ENCODE measurements at regions not wholly inside any gene's neighbourhood (a gene's known extent, or its start where the extent isn't known, plus 50 kb on each side); places are given as distances from the start of the nearest gene placed in this dataset.
"Not testable (repeated sequence)": the region's sequence is repeated elsewhere in the genome, so short reads cannot be mapped to it uniquely, and the experiment has no call there.

DNA sequence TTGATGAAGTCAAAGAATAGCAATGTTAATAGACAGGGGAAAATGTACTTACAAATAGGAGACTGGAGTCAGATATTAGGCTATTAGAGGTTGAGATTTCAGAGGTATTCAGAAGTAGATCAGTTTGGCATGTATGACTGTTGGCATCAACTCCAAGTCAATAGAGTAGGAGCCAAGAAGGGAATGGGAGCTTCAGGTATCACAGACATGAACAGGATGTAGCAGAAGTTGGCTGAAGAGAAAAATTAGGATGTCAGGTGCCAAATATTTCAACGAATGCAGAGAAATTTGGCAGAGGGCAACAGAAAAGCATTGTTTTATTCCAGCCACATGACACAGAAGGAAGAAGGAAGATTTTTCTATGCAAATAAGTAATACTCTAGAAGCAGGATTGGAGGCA lies 69.7 kb downstream of the GLYATL1 start:
- H3K27ac ChIP-seq (ENCODE audit: low read depth, low read length): no peak overlapping the region
- H3K4me3 ChIP-seq (ENCODE audit: low read depth, low read length): no peak overlapping the region
- H3K27me3 ChIP-seq (ENCODE audit: control insufficient read depth, insufficient read depth, low read length): no peaks in the 10 kb centered on the region
- peaks cover 15% of the 10 kb centered on the region for H3K4me1 ChIP-seq (ENCODE audit: control insufficient read depth, insufficient read depth, low read length)
- no peaks in the 10 kb centered on the region for H3K9me3 ChIP-seq (ENCODE audit: control insufficient read depth, insufficient read depth, low read length)
- H3K9ac ChIP-seq (ENCODE audit: low read depth, low read length): no peak overlapping the region
- H3K36me3 ChIP-seq (ENCODE audit: control insufficient read depth, insufficient read depth, low read length): no peaks in the 10 kb centered on the region

DNA sequence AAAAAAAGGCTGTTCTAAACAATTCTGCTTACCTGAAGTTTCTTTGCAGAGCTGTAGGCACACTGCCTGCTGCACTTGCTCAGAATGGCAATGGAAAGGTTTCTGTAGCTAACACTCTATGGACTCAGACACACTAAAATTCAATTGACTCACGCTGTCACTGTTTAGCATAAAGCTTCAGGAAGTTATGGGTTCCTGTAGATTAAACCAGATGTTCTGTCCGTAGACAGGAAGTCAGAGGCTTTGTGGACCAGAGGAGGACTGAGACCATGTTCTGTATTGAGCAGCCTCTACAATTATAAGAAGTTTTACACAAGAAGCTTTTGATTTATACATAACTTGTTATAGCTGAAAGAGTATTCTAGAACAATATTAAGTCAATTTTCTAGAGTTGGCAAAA lies 70.4 kb downstream of the GLYATL1 start:
- Histone ChIP-seq H3K9ac (ENCODE audit: low read depth, low read length) (no peak overlapping the region), H3K36me3 (ENCODE audit: control insufficient read depth, insufficient read depth, low read length) (no peaks in the 10 kb centered on the region), H3K27me3 (ENCODE audit: control insufficient read depth, insufficient read depth, low read length) (no peaks in the 10 kb centered on the region), H3K27ac (ENCODE audit: low read depth, low read length) (no peak overlapping the region), H3K4me1 (ENCODE audit: control insufficient read depth, insufficient read depth, low read length) (peaks cover 15% of the 10 kb centered on the region), H3K4me3 (ENCODE audit: low read depth, low read length) (no peak overlapping the region), H3K9me3 (ENCODE audit: control insufficient read depth, insufficient read depth, low read length) (no peaks in the 10 kb centered on the region)

DNA sequence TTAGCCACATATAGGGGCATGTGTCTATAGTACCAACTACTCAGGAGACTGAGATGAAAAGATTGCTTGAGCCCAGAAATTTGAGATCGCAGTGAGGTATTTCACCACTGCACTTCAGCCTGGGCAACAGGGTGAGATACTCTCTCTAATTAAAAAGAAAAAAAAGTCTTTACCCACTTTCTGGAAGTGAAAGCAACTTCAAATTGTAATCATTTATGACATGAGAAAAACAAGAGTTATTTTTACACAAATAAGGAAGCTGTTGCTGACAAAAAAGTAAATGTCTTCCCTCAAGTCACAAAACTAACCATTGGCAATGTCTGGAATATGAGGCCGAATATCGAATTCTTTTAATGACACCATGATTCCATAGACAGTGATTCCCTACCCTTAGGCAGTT lies 71.4 kb downstream of the GLYATL1 start:
- H3K9ac ChIP-seq (ENCODE audit: low read depth, low read length): no peak overlapping the region
- no peak overlapping the region for H3K27ac ChIP-seq (ENCODE audit: low read depth, low read length)
- peaks cover 15% of the 10 kb centered on the region for H3K4me1 ChIP-seq (ENCODE audit: control insufficient read depth, insufficient read depth, low read length)
- no peak overlapping the region for H3K4me3 ChIP-seq (ENCODE audit: low read depth, low read length)
- H3K27me3 ChIP-seq (ENCODE audit: control insufficient read depth, insufficient read depth, low read length): no peaks in the 10 kb centered on the region
- H3K36me3 ChIP-seq (ENCODE audit: control insufficient read depth, insufficient read depth, low read length): no peaks in the 10 kb centered on the region
- 0 out of 2 replicates have a peak, but pooled peaks cover 8% of the 10 kb centered on the region for H3K9me3 ChIP-seq (ENCODE audit: control insufficient read depth, insufficient read depth, low read length)

DNA sequence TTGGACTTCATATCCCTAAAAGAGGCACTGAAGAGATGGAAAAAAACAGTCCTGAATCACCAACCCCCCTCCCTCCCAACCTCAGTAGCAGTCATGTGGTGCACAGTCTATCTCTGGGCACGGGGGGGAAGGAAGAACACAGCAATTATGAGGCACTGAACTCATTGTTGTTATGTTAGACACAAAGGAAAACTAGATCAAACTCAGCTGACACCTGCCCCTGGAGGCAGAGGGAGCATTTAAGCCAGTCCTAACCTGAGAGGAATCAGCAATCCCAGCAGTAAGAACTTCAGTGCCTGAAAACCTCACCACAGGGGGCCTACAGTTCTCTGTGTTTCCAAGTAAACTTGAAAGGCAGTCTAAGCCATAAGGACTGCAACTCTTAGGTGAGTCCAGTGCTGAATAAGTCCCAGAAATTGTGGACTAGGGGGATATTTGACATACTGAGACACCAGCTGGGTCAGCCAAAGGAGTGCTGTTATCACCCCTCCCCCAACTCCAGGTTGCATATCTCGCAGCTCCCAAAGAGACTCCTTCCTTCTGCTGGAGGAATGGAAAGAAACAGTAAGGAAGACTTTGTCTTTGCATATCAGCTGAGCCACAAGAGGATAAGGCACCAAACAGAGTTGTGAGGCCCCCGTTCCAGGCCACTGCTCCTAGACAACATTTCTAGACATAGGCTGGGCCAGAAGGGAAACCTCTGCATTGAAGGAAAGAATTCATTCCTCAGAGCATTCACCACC lies 72.5 kb downstream of the GLYATL1 start:
- H3K9me3 ChIP-seq (ENCODE audit: control insufficient read depth, insufficient read depth, low read length): 0 out of 2 replicates have a peak, but pooled peaks cover 8% of the 10 kb centered on the region
- H3K9ac ChIP-seq (ENCODE audit: low read depth, low read length): no peak overlapping the region
- H3K27ac ChIP-seq (ENCODE audit: low read depth, low read length): peak overlapping the region; percentile 14
- peaks cover 15% of the 10 kb centered on the region for H3K4me1 ChIP-seq (ENCODE audit: control insufficient read depth, insufficient read depth, low read length)
- no peak overlapping the region for H3K4me3 ChIP-seq (ENCODE audit: low read depth, low read length)
- H3K27me3 ChIP-seq (ENCODE audit: control insufficient read depth, insufficient read depth, low read length): no peaks in the 10 kb centered on the region
- H3K36me3 ChIP-seq (ENCODE audit: control insufficient read depth, insufficient read depth, low read length): no peaks in the 10 kb centered on the region

DNA sequence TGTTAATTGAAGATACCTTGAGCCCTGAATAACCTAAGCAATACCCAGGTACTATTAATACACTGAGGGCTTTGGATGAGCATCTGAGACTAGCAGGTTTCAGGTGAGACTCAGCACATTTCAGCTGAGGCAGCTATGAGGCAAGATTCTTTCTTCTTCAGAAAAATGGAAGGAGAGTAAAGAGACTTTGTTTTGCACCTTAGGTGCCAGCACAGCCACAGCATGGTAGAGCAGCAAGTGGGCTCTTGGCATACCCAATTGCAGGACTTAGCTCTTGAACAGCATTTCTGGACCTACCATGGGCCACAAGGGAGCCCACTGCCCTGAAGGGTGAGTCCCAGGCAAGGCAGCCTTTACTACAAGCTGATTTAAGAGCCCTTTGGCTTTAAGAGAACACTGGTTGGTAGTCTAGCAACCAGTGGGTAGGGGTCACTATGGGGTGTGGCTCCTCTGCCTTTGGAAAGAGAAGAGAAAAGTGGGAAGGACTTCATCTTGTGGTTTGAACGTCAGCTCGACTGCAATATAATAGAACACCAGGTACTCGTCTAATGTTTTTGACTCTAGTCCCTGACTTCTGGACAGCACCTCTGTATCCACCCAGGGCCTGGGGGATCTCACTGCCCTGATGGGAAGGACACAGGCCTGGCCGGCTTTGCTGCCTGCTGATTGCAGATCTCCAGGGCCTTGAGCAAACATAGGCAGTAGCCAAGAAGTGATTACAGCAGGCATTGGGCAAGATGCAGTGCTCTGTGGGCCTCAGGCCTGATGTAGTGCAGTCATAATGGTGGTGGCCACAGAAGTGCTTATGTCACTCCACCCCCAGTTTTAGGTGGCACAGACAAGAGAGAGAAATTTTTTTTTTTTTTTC lies 73.3 kb downstream of the GLYATL1 start:
- Histone ChIP-seq H3K36me3 (ENCODE audit: control insufficient read depth, insufficient read depth, low read length) (no peaks in the 10 kb centered on the region), H3K27ac (ENCODE audit: low read depth, low read length) (no peak overlapping the region), H3K4me1 (ENCODE audit: control insufficient read depth, insufficient read depth, low read length) (peaks cover 15% of the 10 kb centered on the region), H3K4me3 (ENCODE audit: low read depth, low read length) (no peak overlapping the region), H3K9ac (ENCODE audit: low read depth, low read length) (no peak overlapping the region), H3K27me3 (ENCODE audit: control insufficient read depth, insufficient read depth, low read length) (no peaks in the 10 kb centered on the region), H3K9me3 (ENCODE audit: control insufficient read depth, insufficient read depth, low read length) (0 out of 2 replicates have a peak, but pooled peaks cover 8% of the 10 kb centered on the region)

DNA sequence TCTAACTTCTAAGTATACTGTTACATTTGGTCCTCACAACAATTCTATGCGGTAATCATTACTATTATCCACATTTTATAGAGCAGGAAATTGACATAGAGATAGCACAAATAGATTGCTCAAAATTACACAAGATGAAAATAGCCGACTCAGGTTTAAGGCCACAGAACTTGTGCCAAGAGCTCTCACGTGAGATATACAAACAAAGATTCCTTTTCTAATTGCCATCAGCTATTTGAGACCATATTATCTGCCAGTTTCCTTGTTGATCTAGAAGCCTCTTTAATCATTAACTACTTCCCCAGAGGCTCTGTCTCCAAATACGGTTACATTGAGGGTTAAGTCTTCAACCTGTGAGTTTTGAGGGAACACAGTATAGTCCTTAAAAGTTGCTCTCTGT lies 61.0 kb upstream of the GLYATL1B start:
- Histone ChIP-seq H3K9me3 (ENCODE audit: control insufficient read depth, insufficient read depth, low read length) (no peaks in the 10 kb centered on the region), H3K27me3 (ENCODE audit: control insufficient read depth, insufficient read depth, low read length) (no peaks in the 10 kb centered on the region), H3K4me3 (ENCODE audit: low read depth, low read length) (no peak overlapping the region), H3K9ac (ENCODE audit: low read depth, low read length) (no peak overlapping the region), H3K4me1 (ENCODE audit: control insufficient read depth, insufficient read depth, low read length) (peaks cover 7% of the 10 kb centered on the region; the same call in 1 of the 2 replicates), H3K27ac (ENCODE audit: low read depth, low read length) (no peak overlapping the region), H3K36me3 (ENCODE audit: control insufficient read depth, insufficient read depth, low read length) (no peaks in the 10 kb centered on the region)

DNA sequence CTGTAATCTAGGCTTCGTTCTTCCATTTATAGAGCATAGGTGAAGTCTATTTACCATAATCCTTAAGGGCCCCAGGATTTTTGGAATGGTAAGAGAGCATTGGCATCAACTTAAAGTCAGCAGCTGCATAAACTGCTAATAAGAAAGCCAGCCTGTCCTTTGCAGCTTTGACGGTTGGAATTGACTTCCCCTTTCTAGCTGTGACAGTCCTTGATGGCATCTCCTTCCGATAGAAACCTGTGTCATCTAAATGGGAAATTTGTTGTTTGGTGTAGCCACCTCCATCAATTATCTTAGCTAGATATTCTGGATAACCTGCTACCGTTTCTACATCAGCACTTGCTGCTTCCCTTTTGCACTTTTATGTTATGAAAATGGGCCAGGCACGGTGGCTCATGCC lies 58.0 kb upstream of the GLYATL1B start:
- Histone ChIP-seq H3K9ac (ENCODE audit: low read depth, low read length) (no peak overlapping the region), H3K27me3 (ENCODE audit: control insufficient read depth, insufficient read depth, low read length) (no peaks in the 10 kb centered on the region), H3K27ac (ENCODE audit: low read depth, low read length) (no peak overlapping the region), H3K9me3 (ENCODE audit: control insufficient read depth, insufficient read depth, low read length) (no peaks in the 10 kb centered on the region), H3K4me1 (ENCODE audit: control insufficient read depth, insufficient read depth, low read length) (peaks cover 7% of the 10 kb centered on the region; the same call in 1 of the 2 replicates), H3K36me3 (ENCODE audit: control insufficient read depth, insufficient read depth, low read length) (no peaks in the 10 kb centered on the region), H3K4me3 (ENCODE audit: low read depth, low read length) (no peak overlapping the region)

DNA sequence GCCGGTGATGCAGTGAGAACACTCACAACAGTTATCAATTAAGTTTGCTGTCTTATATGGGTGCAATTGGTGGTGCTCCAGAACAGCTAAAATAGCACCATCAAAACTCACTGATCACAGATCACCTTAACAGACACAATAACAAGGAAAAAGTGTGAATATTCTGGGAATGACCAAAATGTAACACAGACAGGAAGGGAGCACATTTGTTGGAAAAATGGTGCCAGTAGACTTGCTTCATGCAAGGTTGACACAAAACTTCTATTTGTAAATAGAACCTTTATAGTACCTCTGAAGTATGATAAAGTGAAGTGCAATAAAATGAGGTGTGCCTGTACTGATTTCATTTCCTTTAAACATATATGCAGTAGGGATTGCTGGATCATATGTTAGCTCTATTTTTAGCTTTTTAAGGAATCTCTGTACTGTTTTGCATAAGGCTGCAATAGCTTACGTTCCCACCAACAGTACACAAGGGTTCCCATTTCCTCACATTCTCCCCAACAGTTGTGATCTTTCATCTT lies 56.7 kb upstream of the GLYATL1B start:
- Histone ChIP-seq H3K9ac (ENCODE audit: low read depth, low read length) (no peak overlapping the region), H3K27ac (ENCODE audit: low read depth, low read length) (no peak overlapping the region)

DNA sequence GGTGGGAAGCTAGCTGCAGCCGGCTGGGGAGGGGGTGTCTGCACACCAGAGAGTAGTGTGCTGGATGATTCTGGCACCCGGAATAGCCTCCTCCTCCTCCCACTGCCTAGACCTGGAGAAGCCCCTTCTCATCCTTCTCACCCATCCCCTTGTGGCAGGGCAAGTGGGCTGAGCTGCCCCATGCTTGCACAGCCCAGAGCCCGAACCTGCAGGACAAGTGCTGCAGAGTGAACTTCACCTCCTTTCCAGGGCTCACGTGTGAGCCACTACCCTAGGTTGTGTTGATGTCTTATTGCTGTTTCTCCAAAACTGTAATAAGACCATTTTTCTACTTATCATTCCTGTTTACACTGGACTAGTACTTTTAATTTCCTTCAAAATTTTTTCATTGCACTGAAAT lies 56.1 kb upstream of the GLYATL1B start:
- Histone ChIP-seq H3K9ac (ENCODE audit: low read depth, low read length) (no peak overlapping the region), H3K27ac (ENCODE audit: low read depth, low read length) (no peak overlapping the region), H3K36me3 (ENCODE audit: control insufficient read depth, insufficient read depth, low read length) (no peaks in the 10 kb centered on the region), H3K4me3 (ENCODE audit: low read depth, low read length) (no peak overlapping the region), H3K4me1 (ENCODE audit: control insufficient read depth, insufficient read depth, low read length) (peaks cover 2% of the 10 kb centered on the region; the same call in 1 of the 2 replicates), H3K9me3 (ENCODE audit: control insufficient read depth, insufficient read depth, low read length) (no peaks in the 10 kb centered on the region), H3K27me3 (ENCODE audit: control insufficient read depth, insufficient read depth, low read length) (no peaks in the 10 kb centered on the region)

More for the DNA sequence above, 56.7 kb upstream of the GLYATL1B start:
- Histone ChIP-seq H3K9me3 (ENCODE audit: control insufficient read depth, insufficient read depth, low read length) (no peaks in the 10 kb centered on the region), H3K36me3 (ENCODE audit: control insufficient read depth, insufficient read depth, low read length) (no peaks in the 10 kb centered on the region), H3K4me3 (ENCODE audit: low read depth, low read length) (no peak overlapping the region), H3K27me3 (ENCODE audit: control insufficient read depth, insufficient read depth, low read length) (no peaks in the 10 kb centered on the region), H3K4me1 (ENCODE audit: control insufficient read depth, insufficient read depth, low read length) (peaks cover 7% of the 10 kb centered on the region; the same call in 1 of the 2 replicates)

DNA sequence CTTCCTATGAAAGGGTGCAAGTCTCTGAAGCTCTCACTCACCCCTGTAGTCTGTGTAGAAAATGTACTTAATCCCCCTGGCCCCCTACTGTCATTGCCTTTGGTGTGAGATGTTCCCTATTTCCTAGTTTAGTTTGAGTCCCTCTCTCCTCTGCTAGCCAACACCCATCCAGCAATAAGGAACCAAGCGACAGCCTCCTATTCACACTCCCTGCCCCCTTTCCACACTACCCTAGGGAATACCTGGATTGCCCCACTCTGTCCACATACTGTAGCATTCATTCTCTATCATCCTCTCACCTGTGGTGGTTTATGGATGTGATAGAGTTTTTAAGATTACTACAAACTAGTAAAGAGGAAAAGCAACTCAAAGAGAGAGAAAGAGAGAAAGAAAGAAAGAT lies 54.4 kb upstream of the GLYATL1B start:
- H3K9ac ChIP-seq (ENCODE audit: low read depth, low read length); H3K27ac ChIP-seq (ENCODE audit: low read depth, low read length); H3K4me3 ChIP-seq (ENCODE audit: low read depth, low read length); H3K27me3 ChIP-seq (ENCODE audit: control insufficient read depth, insufficient read depth, low read length); H3K9me3 ChIP-seq (ENCODE audit: control insufficient read depth, insufficient read depth, low read length); H3K36me3 ChIP-seq (ENCODE audit: control insufficient read depth, insufficient read depth, low read length); H3K4me1 ChIP-seq (ENCODE audit: control insufficient read depth, insufficient read depth, low read length): not testable (repeated sequence)

Measured in HUES48 (cell line).